ENCODE measurements at regions not wholly inside any gene's neighbourhood (a gene's known extent, or its start where the extent isn't known, plus 50 kb on each side); places are given as distances from the start of the nearest gene placed in this dataset.

DNA sequence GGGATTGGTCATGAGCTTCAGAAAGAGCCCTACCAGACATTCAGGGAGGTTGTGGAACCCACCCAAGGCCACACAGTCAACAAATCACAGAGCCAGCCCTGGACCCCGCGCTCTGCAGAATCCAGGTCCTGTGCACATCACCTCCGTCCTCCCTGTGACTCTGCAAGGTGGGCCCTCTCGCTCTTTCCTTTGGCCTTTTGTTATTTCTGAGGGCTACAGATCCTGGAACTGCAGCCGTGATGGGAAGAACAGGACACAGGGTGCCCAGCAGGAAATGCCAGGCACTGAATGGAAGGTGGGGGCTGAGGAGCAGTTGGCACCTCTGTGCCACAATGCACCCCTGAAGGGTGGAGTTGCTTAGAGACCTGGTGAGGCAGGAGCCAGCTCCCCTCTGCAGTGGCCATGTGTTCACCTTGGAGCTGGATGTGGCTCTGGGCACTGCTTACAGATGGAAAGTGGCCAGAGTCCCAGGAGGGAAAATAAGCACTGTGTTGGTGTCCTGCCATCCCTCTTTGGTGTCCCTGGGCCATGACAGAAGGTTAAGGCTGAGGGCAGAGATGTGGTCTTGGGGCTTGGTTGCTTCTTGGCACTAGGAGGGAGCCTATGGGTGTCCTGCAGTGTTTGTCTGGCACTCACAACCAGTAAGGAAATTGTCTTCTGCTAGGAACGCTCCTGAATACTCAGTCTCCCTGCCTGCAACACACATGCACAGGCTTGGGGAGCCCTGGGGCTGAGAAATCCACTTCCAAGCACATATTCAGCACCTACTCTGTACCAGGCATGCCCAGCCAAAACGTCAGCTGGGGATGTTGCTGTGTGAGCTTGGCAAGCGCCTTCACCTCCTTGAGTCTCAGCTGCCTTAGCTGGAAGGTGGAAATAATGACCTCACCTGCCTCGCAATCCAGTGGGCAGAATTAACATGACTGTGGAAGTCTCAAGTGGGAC, 98.0 kb upstream of the SLC6A6 start:
- in situ Hi-C loops (cut with MboI; ENCODE audit: low sequenced_read_pairs), result no loop called here

DNA sequence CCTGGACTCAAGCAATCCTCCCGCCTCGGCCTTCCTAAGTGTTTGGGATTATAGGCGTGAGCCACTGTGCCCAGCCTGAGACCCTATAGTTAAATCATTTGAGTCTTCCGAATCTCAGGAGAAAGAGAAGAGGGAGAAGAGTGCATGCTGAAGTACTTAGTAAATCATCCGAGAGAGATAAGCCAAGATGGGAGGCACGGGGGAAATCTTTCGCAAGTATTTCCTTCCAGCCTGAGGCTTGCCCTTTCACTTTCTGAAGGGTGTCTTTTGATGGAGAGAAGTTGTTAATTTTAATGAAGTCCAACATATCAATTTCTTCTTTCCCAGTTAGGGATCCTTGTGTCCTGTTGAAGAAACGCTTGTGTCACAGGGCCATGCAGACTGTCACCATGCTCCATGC, 97.1 kb upstream of the SLC6A6 start:
- in situ Hi-C loops (cut with MboI; ENCODE audit: low sequenced_read_pairs), result no loop called here

DNA sequence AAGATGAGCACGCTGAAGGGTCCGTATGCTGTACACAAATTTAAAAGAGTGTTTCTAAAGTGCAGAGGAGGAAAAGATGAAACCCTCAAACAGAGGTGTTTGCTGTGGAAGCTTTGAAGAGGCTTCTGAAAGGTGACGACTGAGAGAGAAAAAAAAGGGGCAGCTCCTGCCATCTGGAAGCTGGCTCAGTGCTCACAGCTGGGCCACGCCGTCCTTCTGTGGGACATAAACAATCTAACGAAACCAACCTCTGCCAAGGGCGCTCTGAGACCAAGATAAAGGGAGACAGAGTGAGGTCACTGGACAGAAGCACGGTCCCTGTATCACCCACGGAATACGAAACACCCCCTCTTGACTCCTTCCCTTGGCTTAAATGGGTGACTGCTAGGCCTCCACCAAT, 96.3 kb upstream of the SLC6A6 start:
- in situ Hi-C loops (cut with MboI; ENCODE audit: low sequenced_read_pairs), result no loop called here

DNA sequence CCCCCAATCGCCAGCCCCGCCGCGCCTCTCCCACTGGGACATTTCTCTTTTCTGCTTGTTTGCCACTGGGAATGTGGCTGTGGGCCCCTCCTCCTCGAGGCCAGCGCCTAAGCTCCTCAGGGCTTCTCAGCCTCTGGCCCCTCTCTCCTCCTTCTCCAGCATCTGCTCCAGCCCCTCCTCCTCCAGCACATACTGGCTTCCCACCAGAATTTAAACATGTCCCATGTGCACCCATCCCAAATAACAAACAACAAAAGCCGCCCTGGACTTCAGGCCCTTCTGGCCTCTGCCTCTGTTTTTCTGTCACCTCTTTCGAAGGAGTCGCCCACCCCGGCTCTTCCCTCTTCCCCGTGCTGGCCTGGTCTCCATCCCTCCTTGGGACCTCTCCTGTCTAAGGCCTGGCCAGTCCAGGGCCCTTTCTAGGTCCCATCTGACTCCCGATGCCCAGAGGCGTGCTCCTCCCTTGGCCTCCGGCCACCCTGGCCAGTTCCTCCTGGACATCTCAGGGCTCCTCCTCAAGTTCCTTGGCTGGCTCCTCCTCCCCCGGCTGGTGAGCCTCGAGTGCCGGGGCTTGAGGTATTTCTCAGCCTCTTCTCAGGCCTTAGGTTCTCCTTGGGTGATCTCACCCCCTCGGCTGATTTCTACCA, 94.6 kb upstream of the SLC6A6 start:
- in situ Hi-C loops (cut with MboI; ENCODE audit: low sequenced_read_pairs), result no loop called here

DNA sequence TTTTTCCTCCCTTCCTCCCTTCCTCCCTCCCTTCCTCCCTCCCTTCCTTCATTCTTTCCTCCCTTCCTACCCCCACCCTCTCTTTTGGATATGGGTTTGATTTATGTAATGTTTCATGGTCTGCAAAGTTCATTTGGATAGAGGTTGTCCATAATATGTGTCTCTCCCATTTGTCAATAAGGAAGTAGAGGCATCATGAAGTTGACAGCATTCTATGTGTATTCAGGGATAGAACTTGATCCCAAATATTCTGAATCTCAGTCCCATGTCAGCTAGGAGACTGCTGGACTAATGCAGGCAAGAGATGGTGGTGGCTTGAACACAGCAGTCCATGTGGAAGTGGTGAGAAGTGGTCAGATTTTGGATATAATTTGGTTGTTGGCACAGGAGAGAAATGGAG, 90.7 kb upstream of the SLC6A6 start:
- in situ Hi-C loops (cut with MboI; ENCODE audit: low sequenced_read_pairs), result no loop called here

DNA sequence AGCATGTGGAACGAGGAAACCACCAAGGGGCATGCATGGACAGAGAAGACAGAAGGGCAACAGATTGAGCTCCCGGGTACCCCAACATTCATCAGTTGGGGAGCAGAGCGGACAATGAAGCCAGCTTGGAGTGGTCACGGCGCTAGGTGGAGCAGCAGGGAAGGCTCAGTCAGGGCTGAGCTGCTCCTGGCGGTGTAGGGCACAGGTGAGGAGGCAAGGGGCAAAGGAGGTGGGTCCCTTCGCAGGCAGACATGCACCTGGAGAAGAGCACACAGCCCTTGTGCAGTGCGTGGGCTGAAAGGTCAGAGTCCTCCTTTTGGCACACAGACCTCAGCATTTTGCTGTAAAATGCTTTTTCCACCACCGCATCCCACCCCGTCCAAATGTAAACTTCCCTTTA, 90.0 kb upstream of the SLC6A6 start:
- in situ Hi-C loops (cut with MboI; ENCODE audit: low sequenced_read_pairs), result no loop called here

DNA sequence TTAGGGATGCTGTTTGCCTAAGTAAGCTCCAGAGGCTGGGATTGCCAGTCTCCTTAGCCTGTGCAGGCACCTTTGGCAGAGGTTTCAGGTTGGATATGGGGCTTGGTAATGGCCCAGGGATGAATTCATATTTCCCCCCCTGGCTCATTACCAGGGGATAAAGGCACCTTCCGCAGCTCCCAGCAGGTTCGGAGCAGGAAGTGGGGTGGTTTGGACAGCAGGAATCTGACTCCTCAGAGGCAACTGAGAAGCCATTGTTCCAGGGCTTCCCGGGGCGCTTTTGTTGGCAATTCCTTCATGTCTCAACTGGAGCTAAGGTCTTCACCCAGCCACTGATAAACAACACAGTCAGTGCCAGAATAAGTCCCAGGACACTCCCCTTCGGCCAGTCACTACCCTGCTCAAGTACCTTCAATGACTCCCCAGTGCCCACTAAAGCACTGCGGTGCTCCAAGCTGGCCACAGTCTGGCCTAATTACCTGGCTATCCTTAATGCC, 85.3 kb upstream of the SLC6A6 start:
- in situ Hi-C loops (cut with MboI; ENCODE audit: low sequenced_read_pairs), result no loop called here

DNA sequence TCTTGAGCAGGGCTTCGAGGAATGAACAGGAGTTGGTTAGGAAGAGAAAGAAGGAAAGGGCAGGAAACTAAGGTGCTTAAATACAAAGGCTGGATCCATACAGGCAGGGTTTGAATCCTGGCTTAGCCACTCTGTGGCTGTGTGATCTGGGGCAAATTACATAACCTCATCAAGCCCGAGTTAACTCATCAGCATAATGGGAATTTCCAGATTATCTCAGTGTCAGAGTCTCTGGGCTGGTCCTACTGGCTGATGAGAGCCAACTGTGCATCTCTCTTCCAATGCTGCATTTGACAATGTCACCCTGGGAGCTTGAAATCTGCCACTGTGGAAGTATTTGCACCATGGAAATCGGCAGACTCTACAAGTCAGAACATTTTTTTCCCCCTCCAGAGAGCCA, 83.8 kb upstream of the SLC6A6 start:
- in situ Hi-C loops (cut with MboI; ENCODE audit: low sequenced_read_pairs), result no loop called here

DNA sequence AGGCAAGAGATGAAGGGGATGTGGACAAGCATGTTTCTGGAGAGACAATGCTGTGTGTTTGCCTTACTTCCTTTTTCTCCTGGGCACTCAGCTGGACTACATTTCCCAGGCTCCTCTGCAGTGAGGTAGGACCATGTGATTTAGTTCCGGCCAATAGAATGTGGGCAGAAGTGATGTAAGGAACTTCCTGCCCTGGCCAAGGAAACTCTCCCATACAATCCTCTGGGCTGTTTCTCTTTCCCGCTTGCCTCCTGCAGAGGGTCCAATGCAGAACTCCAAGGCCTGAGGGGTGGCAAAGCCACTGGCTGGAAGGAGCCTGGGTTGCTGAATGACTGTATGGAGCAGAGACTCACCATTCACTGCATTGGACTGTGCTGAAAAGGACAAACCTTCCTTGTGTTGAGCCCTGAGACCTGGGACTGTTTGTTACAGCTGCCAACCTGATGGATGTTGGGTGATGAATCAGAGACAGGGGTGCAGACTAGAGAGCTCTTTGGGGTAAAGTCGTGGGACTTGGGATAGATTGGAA, 82.7 kb upstream of the SLC6A6 start:
- in situ Hi-C loops (cut with MboI; ENCODE audit: low sequenced_read_pairs), result no loop called here

DNA sequence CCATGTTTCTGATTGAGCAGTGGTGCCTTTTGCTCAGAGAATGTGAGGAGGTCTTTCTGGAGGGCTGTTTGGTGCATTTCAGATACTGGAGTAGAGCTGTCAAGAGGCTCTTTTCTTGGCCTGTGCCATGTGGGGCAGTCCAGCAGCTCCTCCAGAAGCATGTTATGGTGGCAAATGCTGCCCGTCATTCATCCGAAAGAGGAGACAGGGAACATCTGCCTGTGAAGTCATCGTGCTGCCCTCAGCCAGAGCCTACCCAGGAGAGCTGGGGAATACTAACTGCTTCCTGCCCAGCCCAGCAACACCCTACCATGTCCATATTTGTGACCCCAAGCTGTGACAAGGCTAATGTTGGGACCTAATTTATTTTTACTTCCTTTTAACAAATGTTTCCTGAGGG, 82.2 kb upstream of the SLC6A6 start:
- in situ Hi-C loops (cut with MboI; ENCODE audit: low sequenced_read_pairs), result no loop called here

DNA sequence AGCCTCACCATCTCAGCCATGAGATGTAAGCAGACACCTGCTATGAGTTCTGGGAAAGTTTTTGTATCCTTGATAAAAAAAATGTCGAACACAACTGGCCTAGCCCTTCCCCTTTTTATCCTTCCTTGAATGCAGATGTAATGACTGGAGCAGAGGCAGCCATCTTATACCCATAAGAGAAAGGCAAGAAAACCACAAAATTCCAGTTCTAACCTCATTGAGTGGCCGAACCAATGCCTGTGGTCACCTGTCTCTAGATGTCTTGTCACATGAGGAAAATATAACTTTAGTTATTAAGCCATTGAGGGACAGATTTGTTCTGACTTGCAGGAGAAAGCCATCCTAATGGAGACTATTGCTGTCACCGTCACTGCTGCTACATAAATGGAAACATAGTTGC, 80.4 kb upstream of the SLC6A6 start:
- in situ Hi-C loops (cut with MboI; ENCODE audit: low sequenced_read_pairs), result no loop called here

DNA sequence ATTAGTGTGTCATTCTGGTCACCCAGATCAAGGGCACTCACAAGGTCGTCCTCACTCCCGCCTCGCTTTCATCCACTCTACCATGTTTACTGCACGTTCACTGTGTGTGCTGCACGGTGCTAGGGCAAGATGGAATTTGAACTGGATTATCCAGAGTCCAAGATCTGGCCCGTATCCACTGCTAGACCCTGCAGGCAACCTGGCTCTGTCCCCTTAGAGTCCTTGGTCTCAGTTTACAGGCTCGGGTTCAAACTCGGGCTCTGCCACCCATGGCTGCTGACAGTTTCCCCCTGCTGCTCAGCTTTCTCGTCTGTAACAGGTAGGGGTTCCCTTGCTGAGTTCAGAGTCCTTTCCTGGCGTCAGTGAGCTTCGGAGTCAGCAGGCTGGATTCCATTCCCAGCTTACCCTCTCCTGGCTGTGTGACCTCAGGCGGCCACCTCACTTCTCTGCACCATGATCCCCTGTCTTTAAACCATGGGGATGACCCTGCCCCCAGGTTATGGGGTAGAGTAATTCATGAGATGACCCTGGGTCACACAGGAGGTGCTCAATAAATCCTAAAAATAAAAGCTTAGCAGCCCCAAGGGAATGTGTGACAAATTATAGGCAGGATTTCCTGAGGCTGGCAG, 79.6 kb upstream of the SLC6A6 start:
- in situ Hi-C loops (cut with MboI; ENCODE audit: low sequenced_read_pairs), result no loop called here

DNA sequence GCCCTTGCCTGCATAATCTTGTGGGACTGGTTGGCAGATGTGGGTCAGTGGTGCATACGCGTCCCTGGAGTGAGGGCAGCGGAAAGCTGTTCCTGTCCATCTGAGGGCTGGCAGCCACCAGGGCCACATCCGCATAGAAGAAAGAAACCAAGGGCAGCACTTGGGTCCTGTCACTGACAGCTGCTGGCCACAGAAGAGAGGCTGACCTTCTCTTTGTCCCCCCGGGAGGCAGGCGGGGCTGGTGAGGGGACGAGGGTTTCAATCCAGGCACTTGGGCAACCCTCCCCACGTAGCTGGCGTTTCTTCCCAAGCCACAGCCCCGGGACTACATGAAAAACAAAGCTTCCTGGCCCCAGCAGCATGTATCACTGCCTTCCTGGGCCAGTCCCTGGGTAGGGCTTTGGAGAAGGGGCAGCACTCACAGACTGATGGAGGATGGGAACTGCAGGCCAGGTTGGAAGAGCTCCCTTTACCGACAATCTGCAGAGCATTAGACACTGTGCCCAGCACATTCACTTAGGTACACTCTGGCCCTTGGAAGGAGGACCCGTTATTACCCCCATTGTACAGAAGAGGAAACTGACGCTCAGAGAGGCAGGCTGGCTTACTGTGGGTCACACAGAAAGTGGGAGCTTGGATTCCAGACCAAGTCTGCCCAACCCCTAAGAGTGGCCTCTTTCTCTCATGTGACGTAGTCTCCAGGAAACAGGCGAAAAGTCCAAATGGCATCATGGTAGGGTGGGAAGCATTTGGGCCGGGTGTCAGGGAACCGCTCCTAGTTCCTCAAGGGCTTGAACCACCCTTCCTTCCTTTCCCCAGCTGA, 78.8 kb upstream of the SLC6A6 start:
- in situ Hi-C loops (cut with MboI; ENCODE audit: low sequenced_read_pairs), result no loop called here

DNA sequence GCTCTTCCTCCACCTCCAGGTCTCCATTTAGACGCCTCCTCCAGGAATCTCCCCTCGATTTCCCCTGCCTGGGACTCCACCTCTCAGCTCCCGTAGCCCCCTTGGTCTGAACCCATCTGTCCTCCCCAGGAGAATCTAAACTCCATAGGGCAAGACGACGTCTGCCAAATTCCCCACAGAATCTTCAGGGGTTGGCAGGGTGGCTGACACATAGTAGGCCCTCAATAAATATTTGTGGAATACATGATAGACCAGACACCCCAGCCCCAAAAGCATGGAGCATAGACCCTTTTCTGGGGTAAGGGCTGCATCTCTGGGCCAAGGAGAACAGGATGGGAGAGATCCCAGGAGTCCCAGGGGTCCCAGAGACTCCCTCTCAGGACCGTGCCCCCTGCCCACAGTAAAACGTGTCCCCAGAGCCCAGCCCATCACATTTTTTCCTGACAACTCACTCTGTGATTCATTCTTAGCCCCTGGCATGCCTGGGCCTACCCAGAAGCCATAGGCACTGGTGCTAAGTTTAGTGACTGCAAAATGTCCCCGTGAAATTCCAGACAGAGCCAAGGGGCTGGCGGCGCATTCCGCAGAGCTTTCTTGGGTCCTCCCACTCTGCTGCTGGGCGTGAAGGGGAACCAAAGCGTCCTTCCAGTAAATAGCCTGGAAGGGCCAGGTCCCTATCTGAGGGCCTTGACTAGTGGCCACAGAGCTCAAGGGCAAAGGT, 78.0 kb upstream of the SLC6A6 start:
- in situ Hi-C loops (cut with MboI; ENCODE audit: low sequenced_read_pairs), result no loop called here

DNA sequence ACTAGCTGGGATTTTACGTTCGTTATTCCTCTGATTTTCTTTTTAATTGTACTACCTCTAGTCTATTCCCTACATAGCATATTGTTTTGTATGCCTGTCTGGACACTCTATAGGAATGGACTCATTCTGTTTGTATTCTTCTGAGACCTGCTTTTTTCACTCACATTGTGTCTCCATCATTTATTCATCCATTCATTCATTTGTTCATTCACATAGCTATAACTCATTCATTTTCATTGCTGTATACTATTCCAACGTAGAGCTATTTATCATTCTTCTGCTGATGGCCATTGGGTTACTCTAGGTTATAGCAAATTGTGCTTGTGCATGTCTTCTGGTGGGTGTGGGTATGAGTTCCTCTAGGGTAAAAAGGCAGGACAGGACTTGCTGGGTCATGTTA, 74.0 kb upstream of the SLC6A6 start:
- in situ Hi-C loops (cut with MboI; ENCODE audit: low sequenced_read_pairs), result no loop called here

DNA sequence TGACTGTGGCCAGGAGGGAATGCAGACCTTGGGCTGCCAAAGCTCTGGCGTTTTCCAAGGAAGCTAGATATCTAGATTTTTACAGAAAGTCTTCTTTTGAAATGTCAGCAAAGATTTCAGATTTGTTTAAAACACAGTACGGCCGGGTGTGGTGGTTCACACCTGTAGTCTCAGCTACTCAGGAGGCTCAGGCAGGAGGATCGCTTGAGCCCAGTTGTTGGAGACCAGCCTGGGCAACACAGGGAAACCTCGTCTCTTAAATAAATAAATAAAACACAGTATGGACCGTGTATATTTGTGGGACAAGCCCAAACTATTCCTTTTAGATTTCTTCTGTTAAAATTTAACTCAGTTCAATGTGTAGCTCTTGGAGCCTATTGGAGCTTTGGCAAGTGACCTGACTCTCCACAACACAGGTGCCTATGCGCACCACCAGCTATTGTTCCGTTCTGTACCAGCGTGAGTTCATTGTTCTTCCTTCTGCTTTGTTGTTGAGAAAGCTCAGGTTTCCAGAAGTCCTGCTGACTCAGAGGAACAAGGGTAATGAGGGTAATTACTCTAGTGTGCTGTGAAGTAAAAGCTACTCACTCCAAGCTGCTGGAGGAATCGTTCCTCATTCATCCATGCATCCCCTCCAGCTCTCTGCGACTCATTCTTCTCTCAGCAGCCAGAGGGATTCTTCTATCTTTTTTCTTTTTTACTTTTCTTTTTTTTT, 73.1 kb upstream of the SLC6A6 start:
- in situ Hi-C loops (cut with MboI; ENCODE audit: low sequenced_read_pairs), result no loop called here

DNA sequence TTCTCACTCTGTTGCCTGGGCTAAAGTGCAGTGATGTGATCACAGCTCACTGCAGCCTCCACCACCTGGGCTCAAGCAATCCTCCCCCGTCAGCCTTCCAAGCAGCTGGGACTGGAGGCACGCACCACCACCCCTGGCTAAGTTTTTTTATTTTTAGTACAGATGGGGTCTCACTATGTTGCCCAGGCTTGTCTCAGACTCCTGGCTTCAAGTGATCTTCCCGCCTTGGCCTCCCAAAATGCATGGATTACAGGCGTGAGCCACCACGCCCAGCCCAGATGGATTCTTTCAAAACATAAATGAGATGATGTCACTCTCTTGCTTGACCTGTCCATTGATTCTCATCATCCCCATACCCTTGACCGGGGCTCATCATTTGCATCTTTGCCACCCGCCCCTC, 72.6 kb upstream of the SLC6A6 start:
- in situ Hi-C loops (cut with MboI; ENCODE audit: low sequenced_read_pairs), result no loop called here

DNA sequence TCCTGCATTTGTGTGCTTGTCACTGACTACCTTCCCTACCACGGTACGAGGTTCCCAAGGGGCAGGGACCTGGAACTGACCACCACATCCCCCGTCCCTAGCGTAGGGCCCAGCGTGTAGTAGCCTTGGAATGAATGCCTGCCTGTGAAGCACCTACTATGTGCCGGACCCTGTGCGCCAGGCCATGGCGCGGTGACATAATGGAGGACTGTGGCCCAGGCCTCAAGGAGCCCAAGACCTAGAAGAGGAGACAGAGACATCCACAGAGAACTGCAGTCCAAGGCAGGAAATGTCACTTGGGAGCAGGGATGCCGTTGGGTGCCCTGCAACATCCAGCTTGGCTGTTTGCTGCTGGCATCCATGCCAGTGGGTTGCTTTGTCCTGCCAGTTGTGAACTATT, 71.9 kb upstream of the SLC6A6 start:
- in situ Hi-C loops (cut with MboI; ENCODE audit: low sequenced_read_pairs), result no loop called here

DNA sequence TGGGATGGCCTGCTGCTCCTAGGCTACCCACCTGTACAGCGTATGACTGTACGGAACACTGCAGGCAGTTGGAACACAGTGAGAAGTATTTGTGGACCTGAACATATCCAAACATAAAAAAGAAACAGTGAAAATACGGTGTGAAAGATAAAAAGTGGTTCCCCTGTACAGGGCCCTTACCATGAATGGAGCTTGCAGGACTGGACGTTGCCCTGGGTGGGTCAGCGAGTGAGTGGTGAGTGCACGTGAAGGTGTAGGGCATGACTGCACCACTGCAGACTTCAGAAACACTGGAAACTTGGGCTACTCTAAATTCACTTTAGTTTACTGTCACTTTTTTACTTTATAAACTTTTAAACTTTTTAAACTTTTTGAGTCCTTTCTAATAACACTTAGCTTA, 71.2 kb upstream of the SLC6A6 start:
- in situ Hi-C loops (cut with MboI; ENCODE audit: low sequenced_read_pairs), result no loop called here

All from HL-60/S4 (cell line).